KMS-11 (cell line): ENCODE measurements at regions not wholly inside any gene's neighbourhood (a gene's known extent, or its start where the extent isn't known, plus 50 kb on each side); places are given as distances from the start of the nearest gene placed in this dataset.
"Not testable (repeated sequence)": the region's sequence is repeated elsewhere in the genome, so short reads cannot be mapped to it uniquely, and the experiment has no call there.

Experiments used
- H2AFZ ChIP-seq: fragments of 200-600 bp; sonication (generic); 2 replicates; pipeline ENCODE4 v1.6.1; 2016; ENCODE audit warnings: antibody characterized with exemption, mixed run types, low read depth
- H3K27ac ChIP-seq: fragments of 200-600 bp; sonication (generic); 2 replicates; pipeline ENCODE4 v1.6.1; 2016; ENCODE audit warnings: mild to moderate bottlenecking, mixed run types
- H3K27me3 ChIP-seq: fragments of 200-600 bp; sonication (generic); 2 replicates; pipeline ENCODE4 v1.6.1; 2017; ENCODE audit warnings: mild to moderate bottlenecking, low read depth, mixed run types, moderate library complexity; ENCODE audit not compliant: insufficient read depth
- H3K36me3 ChIP-seq: fragments of 200-600 bp; sonication (generic); 2 replicates; pipeline ENCODE4 v1.6.1; 2017; ENCODE audit warnings: mild to moderate bottlenecking, mixed run types; ENCODE audit not compliant: insufficient read depth
- H3K4me1 ChIP-seq: fragments of 200-600 bp; sonication (generic); 2 replicates; pipeline ENCODE4 v1.6.1; 2016; ENCODE audit warnings: mild to moderate bottlenecking, low read depth, mixed run types; ENCODE audit not compliant: poor library complexity, severe bottlenecking
- H3K4me2 ChIP-seq: fragments of 200-600 bp; sonication (generic); 2 replicates; pipeline ENCODE4 v1.7.0; 2016; ENCODE audit warnings: mild to moderate bottlenecking, mixed run types
- H3K4me3 ChIP-seq: fragments of 200-600 bp; sonication (generic); IDR thresholded peaks from 2 replicates; pipeline ENCODE4 v1.6.1; 2017; ENCODE audit warnings: low read depth, low read length, mixed read lengths; ENCODE audit not compliant: insufficient read depth
- H3K79me2 ChIP-seq: fragments of 200-600 bp; sonication (generic); 2 replicates; pipeline ENCODE4 v1.6.1; 2016; ENCODE audit warnings: low read depth, mixed run types; ENCODE audit not compliant: insufficient read depth
- H3K9ac ChIP-seq: fragments of 200-600 bp; sonication (generic); 2 replicates; pipeline ENCODE4 v1.6.1; 2016; ENCODE audit warnings: mild to moderate bottlenecking, mixed run types
- H4K20me1 ChIP-seq: fragments of 200-600 bp; sonication (generic); 2 replicates; pipeline ENCODE4 v1.6.1; 2016; ENCODE audit warnings: mild to moderate bottlenecking, mixed run types; ENCODE audit not compliant: insufficient read depth
- CTCF ChIP-seq: fragments of 200-600 bp; sonication (generic); conservative IDR thresholded peaks from 2 replicates; pipeline ENCODE4 v1.6.1; 2017; ENCODE audit warnings: low read depth, mild to moderate bottlenecking, antibody characterized with exemption, low read length, moderate library complexity, mixed read lengths

DNA sequence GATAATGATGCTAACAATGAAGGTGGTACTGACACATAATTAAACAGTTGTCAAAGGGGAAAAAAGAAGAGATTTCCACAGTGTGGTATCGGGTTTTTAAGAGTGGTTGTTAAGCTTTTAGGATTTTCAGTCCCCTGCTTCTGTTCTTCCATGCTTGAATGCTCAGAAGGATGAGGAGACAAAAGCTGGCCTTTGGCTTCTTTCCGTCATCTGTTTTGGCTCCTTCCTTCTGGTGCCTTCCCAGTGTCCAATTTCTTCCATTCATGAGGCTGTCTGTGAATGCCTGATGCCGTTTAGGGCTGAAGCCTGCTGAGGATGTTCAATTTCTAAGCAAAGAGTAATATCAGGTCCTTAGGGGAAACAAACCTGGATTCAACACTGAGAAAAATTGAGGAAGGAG, 179.6 kb upstream of the GLRA1 start:
- no peak overlapping the region for H3K27ac ChIP-seq
- no peaks in the 10 kb centered on the region for H4K20me1 ChIP-seq
- TF ChIP-seq CTCF: no peak
- no peaks in the 10 kb centered on the region for H3K79me2 ChIP-seq
- H3K9ac ChIP-seq: no peak overlapping the region
- no peaks in the 10 kb centered on the region for H3K4me1 ChIP-seq
- H3K36me3 ChIP-seq: no peaks in the 10 kb centered on the region
- no peak overlapping the region for H3K4me3 ChIP-seq
- H3K27me3 ChIP-seq: no peaks in the 10 kb centered on the region
- no peak overlapping the region for H2AFZ ChIP-seq
- no peak overlapping the region for H3K4me2 ChIP-seq

DNA sequence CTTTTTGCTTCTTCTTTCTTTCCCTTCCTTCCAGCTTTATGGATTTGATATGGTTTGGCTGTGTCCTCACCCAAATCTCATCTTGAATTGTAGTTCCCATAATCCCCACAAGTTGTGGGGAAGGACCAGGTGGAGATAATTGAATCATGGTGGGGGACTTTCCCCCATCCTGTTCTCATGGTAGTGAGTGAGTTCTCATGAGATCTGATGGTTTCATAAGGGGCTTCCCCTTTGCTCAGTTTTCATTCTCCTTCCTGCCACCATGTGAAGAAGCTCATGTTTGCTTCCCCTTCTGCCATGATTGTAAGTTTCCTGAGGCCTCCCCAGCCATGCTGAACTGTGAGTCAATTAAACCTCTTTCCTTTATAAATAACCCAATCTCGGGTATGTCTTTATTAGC, 178.3 kb upstream of the GLRA1 start:
- H3K27ac ChIP-seq, H3K36me3 ChIP-seq, H4K20me1 ChIP-seq, H3K9ac ChIP-seq, H3K4me1 ChIP-seq, H3K4me3 ChIP-seq, H3K27me3 ChIP-seq, H3K79me2 ChIP-seq, H3K4me2 ChIP-seq, H2AFZ ChIP-seq: not testable (repeated sequence)

- no peaks in the 10 kb centered on the region for H3K79me2 ChIP-seq
- H3K27me3 ChIP-seq: no peaks in the 10 kb centered on the region
- no peaks in the 10 kb centered on the region for H4K20me1 ChIP-seq
- H3K4me2 ChIP-seq: no peak overlapping the region
- H3K36me3 ChIP-seq: no peaks in the 10 kb centered on the region
- H2AFZ ChIP-seq: no peak overlapping the region
- no peak overlapping the region for H3K27ac ChIP-seq
- no peak for TF ChIP-seq CTCF
- H3K4me3 ChIP-seq: no peak overlapping the region
- no peak overlapping the region for H3K9ac ChIP-seq
- H3K4me1 ChIP-seq: peaks cover 9% of the 10 kb centered on the region
Observed at GRCh38 chr5:152102057-152102456, 177.4 kb upstream of the GLRA1 start.

DNA sequence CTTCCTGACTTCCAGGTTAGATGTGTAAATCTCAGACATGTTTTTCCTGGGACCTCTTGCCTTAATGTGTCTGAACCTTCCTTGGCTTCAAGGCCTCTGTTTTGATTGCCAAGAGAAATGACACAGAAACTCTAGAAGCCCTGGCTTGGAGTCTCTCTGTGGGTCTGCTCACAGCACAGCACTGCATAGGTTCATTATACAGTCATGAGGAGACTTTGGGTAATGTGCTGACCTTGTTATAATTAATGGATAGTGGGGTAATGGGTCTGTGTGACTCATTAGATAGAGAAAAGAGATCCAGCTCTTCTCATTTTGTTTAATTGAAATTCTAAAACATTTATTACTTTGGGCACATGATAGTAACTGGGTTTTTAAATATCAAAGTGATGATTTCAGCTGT, 175.8 kb upstream of the GLRA1 start:
- Histone ChIP-seq H2AFZ (no peak overlapping the region), H3K4me2 (no peak overlapping the region), H3K79me2 (no peaks in the 10 kb centered on the region), H3K9ac (no peak overlapping the region), H3K36me3 (no peaks in the 10 kb centered on the region), H3K4me1 (peaks cover 13% of the 10 kb centered on the region), H3K27ac (no peak overlapping the region), H3K27me3 (no peaks in the 10 kb centered on the region), H4K20me1 (no peaks in the 10 kb centered on the region), H3K4me3 (no peak overlapping the region)
- TF ChIP-seq CTCF: no peak

- peak overlapping the region; percentile 19; the same call in 1 of the 2 replicates for H3K27ac ChIP-seq
- H3K4me1 ChIP-seq: peaks cover 13% of the 10 kb centered on the region
- H3K4me3 ChIP-seq: no peak overlapping the region
- no peak overlapping the region for H2AFZ ChIP-seq
- TF ChIP-seq CTCF: no peak
- no peak overlapping the region; the same call in 1 of the 2 replicates for H3K9ac ChIP-seq
- H4K20me1 ChIP-seq: no peaks in the 10 kb centered on the region
- no peaks in the 10 kb centered on the region for H3K79me2 ChIP-seq
- no peaks in the 10 kb centered on the region for H3K36me3 ChIP-seq
- peak overlapping the region; percentile 14; the same call in 1 of the 2 replicates for H3K4me2 ChIP-seq
- H3K27me3 ChIP-seq: no peaks in the 10 kb centered on the region
Observed at GRCh38 chr5:152097128-152097527, 172.5 kb upstream of the GLRA1 start.
